ENCODE measurements at regions not wholly inside any gene's neighbourhood (a gene's known extent, or its start where the extent isn't known, plus 50 kb on each side); places are given as distances from the start of the nearest gene placed in this dataset.
"Not testable (repeated sequence)": the region's sequence is repeated elsewhere in the genome, so short reads cannot be mapped to it uniquely, and the experiment has no call there.

- DNase-seq (ENCODE audit: low read depth), result no peak
Measured at GRCh38 chr3:16708285-16708684, 103.1 kb upstream of the DAZL start.

DNA sequence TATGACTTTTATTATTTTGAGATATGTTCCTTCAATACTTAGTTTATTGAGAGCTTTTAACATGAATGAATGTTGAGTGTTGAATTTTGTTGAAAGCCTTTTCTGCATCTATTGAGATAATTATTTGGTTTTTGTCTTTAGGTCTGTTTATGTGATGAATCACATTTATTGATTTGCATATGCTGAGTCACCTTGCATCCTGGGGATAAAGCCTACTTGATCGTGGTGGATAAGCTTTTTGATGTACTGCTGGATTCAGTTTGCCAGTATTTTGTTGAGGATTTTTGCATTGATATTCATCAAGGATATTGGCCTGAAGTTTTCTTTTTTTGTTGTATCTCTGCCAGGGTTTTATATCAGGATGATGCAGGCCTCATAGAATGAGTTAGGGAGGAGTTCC, 106.5 kb upstream of the DAZL start:
- not testable (repeated sequence) for DNase-seq (ENCODE audit: low read depth)

DNA sequence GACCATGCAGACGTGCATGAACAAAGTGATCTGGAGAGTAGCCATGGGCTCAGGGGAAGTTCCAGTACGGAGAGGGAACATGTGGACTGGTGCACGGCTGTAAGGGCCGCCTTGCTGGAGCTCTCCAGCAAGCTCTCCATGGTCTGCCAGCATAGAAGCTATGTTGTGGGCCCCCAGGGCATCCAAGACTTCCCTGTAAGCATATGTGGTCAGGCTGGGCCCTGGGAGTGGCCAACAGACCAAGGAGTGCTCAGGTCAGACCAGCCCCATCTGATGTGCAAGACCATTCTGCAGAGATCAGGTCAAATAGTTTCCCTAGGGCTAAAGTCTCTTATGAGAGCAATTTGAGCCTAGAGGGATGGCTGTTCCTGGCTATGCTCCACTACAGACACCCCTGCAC, 110.1 kb upstream of the DAZL start:
- no peak for DNase-seq (ENCODE audit: low read depth)

DNA sequence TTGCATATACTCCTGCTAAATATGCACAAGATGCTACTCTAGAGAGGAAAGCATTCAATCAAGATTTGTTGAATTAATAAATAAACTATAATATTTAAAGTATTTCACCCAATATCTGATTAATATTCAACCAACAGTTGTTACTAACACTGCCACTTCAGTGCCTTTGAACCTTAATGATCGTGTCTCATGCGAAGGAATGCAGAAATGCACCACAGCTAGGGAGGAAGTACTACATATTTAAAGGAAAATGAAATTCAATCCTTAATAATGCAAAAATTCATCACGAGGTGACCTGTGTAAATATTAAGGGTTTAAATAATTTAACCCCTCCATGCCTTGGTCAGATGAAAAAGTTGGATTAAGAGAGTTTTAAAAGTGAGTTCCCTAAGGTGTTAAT, 114.2 kb upstream of the DAZL start:
- no peak for DNase-seq (ENCODE audit: low read depth)

DNA sequence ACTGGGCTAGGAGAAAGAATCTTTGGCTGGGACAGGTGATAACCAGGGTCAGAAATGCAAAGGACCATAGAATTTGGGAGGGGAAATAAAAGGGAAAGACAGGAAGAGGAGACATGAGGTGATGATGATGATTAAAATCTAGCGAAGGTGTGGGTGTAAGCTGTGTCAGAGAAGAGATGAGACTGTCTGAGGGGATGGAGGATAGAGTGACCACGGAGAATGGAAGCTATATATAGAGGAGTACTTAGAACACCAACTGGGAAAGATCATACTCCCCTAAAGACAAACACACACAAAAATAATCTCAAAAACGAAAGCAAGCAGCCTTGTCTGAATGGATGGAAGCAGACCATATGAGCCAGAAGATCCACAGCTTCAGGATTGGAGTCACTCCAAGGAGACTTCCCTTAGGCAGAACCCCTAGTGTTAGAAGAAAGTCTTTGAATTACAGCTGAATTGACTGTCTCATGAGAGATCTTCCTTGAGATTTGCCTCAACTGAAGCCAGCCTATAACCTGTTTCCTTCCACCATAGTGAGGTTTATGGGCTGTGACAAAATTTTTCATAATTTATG, 115.2 kb upstream of the DAZL start:
- no peak for DNase-seq (ENCODE audit: low read depth)

DNA sequence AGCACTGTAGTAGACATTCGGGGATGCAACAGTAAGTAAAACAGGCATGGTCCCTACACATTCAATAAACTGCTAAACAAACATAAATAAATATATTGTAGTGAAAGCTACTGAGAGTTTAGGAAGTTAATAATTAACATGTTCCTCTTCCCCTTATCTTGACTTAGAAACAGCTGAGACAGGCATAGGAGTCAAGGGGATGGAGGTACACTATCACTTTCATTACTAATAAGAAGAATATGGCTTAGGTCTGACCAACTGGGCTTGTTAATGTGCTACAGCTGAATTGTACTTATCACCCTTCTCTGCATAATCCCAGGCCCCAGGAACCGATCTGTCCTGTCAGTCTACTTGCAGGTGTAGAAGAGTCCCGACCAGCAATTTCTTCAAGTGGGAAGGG, 116.3 kb upstream of the DAZL start:
- no peak for DNase-seq (ENCODE audit: low read depth)

DNA sequence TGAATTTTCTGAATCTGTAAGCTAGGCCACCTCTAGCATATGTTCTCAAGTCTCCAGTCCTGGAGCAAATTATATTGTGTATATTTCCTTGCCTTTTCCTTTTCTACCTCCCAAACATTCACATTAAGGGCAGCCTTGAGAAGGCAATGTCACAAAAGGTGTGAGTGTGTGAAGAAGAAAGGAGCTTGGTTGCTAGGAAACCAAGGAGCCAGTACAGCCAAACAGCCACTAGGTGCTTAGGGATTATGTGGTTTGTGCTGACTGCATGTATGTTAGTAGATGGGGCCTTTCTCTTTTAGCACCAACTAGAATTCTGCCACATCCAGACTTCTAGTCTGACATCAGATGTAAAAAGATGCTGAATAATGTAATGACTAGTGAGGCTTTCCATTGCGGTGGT, 118.8 kb upstream of the DAZL start:
- no peak for DNase-seq (ENCODE audit: low read depth)

DNA sequence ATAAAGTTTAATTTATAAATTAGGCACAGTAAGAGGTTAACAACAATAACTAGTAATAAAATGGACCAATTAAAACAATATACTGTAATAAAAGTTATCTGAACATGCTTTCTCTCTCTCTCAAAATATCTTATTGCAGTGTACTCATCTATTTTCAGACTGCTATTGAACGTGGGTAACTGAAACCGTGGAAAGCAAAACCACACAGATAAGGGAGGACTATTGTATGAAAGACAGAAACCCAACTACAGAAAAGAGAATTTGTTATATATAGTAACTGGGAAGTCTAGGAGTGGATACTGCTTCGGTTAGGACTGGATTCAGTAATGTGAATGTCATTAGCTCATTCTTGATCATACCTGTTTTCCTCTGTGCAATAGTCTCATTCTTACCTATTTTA, 119.3 kb upstream of the DAZL start:
- no peak for DNase-seq (ENCODE audit: low read depth)

GRCh38 chr3:16725972-16726371, 120.7 kb upstream of the DAZL start:
- DNase-seq (ENCODE audit: low read depth), result no peak

DNA sequence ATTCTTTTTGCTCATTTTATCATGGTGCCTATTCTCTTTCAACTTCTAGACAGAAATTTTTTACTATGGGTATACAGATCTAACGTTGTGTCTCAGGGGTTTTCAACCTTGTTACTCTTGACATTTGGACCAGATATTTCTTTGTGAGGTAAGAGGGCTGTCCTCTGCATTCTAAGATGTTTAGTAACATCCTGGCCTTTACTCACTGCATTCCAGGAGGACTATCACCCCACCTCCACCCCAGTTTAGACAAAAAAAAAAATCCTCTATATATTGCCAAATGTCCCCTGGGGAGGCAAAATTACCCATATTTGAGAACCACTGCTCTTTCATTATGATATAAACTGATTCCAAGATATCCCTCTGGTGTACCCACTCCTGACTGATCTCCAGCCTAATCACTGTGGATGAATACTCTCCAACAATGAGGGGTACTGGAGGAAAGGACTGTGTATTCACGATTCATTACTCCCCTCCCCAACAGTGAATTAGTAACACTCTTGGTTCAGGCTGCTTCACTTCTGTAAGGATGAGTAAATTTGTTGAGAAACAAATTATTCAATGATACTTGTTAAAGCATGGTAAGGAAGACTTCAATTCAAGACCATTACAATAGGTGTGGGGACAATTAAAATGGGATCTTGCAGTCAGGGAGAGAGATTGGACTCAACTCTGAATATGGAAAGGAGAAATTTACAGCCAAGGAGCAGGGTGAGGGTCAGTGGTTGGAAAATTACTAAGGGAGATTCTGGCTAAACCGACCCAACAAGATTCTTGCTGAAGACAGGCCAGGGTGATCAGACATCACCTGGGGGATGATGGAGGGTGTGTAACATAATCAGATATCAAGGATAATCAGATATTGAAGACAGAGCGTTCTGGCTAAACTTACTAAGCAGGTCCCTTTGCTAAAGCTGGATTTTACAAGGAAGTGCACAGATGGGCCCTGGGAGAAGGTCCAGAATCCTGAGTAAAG, 123.8 kb upstream of the DAZL start:
- DNase-seq (ENCODE audit: low read depth), result no peak

DNA sequence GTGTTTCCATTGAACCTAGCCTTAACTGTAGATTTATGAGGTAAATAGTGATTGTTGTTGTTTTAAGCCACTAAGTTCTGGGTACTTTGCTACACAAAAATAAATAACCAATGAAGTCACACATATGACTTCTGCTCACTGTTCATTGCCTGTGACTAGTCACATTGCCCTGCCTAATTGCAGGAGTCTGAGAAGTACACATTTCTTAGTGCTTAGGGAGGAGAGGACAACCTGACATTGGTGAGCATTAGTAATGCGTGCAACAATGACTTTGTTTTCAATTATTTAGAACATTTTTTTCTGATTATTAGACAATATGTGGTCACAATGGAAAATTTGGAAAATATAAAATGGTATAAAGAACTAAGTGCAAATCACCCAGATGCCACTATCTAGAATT, 133.2 kb upstream of the DAZL start:
- DNase-seq (ENCODE audit: low read depth), result no peak

- DNase-seq (ENCODE audit: low read depth), result no peak
Measured at GRCh38 chr3:16739541-16740105, 134.4 kb upstream of the DAZL start.

- DNase-seq (ENCODE audit: low read depth), result no peak
Measured at GRCh38 chr3:16740515-16740914, 135.3 kb upstream of the DAZL start.

GRCh38 chr3:16741103-16741758, 136.0 kb upstream of the DAZL start:
- DNase-seq (ENCODE audit: low read depth), result no peak

GRCh38 chr3:16741890-16742289, 136.7 kb upstream of the DAZL start:
- no peak for DNase-seq (ENCODE audit: low read depth)

GRCh38 chr3:16743276-16743675, 138.1 kb upstream of the DAZL start:
- DNase-seq (ENCODE audit: low read depth), result no peak

DNA sequence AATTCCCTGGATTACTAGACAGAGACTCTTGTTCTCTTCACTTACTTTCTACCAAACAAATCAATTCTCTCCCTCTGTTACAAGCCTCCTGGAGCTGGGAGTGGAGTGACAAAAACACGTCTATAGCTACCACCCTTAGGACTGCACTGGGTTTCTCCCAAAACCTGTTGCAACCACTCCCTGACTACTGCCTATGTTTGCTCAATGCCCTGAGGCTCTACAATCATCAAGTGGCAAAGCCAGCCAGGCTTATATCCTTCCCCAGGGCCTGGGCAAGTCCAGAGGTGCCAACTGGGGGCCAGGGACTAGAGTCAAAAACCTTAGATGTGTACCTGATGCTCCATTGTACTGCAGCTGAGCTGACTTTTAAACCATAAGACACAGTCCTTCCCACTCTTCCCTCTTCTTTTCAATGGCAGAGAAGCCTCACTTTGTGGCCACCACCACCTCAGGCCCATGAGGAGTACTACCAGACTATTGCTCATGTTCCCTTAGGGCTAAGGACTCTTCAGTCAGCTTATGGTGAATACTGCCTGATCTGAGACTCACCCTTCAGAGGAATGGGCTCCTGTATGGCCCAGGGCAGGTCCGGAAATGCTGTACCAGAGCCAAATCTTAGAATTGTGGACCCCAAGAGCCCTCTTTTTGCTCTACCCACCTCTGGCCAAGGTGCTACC, 125.4 kb upstream of the PLCL2 start:
- no peak for DNase-seq (ENCODE audit: low read depth)

GRCh38 chr3:16761571-16761970, 123.2 kb upstream of the PLCL2 start:
- DNase-seq (ENCODE audit: low read depth), result no peak

- no peak for DNase-seq (ENCODE audit: low read depth)
Measured at GRCh38 chr3:16765661-16766060, 119.1 kb upstream of the PLCL2 start.

DNA sequence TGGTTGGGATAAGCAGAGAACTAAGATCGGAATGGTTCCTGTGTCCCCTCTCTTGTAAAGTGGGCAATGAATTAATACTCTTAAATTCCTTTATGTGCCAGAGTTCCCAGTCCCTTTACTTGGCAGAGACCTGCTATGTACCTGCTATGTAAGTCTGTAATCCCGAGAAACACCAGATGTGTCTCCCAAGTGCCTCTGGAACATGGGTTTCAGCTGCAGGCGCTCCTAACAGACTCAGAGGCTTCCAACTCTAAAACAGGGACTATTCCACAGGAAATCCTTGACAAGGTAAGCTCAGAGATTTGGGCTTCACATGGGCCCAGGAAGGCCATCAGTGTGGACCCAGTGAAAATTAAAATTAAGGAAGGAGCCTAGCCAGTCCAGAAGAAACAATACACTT, 117.7 kb upstream of the PLCL2 start:
- no peak for DNase-seq (ENCODE audit: low read depth)

GRCh38 chr3:16768014-16768413, 116.7 kb upstream of the PLCL2 start:
- no peak for DNase-seq (ENCODE audit: low read depth)

DNA sequence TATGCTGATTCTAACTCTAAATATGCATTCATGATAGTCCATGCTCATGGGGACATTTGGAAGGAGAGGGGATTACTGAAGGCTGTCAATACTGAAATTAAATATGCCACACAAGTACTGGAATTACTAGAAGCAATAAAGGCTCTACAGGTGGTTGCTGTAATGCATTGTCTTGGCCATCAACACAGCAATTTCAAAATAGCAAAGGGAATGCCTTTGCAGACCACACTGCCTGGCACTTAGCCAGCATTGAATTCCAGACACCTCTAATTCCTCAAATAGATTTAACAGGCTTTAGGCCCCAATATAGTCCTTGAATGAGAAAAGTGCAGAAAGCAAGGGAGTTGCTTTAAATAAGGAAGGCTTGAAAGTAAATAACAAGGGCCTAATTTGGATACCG, 115.8 kb upstream of the PLCL2 start:
- no peak for DNase-seq (ENCODE audit: low read depth)
